ENCODE measurements at regions not wholly inside any gene's neighbourhood (a gene's known extent, or its start where the extent isn't known, plus 50 kb on each side); places are given as distances from the start of the nearest gene placed in this dataset.

DNA sequence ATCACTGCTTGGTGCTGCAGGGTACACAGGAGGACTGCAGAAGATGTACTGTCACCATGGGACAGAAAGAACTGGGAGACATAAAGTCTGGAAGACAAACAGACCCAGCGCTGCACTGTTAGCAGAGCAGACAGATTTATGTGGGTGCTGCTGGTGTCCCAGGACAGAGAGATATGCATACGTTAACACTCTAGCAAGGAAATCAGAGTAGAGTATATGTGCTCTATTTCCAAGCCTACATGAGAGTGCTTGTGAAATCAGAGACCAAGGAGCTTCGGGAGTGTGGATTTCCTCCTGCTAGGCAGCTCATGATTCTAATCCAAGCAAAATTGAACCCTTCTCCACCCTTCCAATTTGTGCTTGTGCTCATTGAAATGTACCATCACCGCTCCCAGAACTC is 416.5 kb downstream of the VRK1 start:
- Mint-ChIP-seq H3K27me3 (ENCODE audit: low read depth) (no peaks in the 10 kb centered on the region), H3K4me3 (no peak overlapping the region), H3K27ac (no peak overlapping the region), H3K4me1 (peaks cover 22% of the 10 kb centered on the region), H3K9me3 (no peaks in the 10 kb centered on the region), H3K36me3 (no peaks in the 10 kb centered on the region)
- ATAC-seq = no peak
- no peak for TF ChIP-seq ZNF138 (CRISPR knock-in tag; conservative IDR thresholded peaks at IDR 0.05)
- TF ChIP-seq, protein P1, sequence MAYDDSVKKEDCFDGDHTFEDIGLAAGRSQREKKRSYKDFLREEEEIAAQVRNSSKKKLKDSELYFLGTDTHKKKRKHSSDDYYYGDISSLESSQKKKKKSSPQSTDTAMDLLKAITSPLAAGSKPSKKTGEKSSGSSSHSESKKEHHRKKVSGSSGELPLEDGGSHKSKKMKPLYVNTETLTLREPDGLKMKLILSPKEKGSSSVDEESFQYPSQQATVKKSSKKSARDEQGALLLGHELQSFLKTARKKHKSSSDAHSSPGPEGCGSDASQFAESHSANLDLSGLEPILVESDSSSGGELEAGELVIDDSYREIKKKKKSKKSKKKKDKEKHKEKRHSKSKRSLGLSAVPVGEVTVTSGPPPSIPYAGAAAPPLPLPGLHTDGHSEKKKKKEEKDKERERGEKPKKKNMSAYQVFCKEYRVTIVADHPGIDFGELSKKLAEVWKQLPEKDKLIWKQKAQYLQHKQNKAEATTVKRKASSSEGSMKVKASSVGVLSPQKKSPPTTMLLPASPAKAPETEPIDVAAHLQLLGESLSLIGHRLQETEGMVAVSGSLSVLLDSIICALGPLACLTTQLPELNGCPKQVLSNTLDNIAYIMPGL (CRISPR knock-in tag; IDR thresholded peaks at IDR 0.05) = no peak
- TF ChIP-seq EMX1 (CRISPR knock-in tag; IDR thresholded peaks at IDR 0.05) = no peak
- TF ChIP-seq, protein P2, sequence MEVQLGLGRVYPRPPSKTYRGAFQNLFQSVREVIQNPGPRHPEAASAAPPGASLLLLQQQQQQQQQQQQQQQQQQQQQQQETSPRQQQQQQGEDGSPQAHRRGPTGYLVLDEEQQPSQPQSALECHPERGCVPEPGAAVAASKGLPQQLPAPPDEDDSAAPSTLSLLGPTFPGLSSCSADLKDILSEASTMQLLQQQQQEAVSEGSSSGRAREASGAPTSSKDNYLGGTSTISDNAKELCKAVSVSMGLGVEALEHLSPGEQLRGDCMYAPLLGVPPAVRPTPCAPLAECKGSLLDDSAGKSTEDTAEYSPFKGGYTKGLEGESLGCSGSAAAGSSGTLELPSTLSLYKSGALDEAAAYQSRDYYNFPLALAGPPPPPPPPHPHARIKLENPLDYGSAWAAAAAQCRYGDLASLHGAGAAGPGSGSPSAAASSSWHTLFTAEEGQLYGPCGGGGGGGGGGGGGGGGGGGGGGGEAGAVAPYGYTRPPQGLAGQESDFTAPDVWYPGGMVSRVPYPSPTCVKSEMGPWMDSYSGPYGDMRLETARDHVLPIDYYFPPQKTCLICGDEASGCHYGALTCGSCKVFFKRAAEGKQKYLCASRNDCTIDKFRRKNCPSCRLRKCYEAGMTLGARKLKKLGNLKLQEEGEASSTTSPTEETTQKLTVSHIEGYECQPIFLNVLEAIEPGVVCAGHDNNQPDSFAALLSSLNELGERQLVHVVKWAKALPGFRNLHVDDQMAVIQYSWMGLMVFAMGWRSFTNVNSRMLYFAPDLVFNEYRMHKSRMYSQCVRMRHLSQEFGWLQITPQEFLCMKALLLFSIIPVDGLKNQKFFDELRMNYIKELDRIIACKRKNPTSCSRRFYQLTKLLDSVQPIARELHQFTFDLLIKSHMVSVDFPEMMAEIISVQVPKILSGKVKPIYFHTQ (CRISPR knock-in tag; IDR thresholded peaks at IDR 0.05) = no peak
- TF ChIP-seq, protein P3, sequence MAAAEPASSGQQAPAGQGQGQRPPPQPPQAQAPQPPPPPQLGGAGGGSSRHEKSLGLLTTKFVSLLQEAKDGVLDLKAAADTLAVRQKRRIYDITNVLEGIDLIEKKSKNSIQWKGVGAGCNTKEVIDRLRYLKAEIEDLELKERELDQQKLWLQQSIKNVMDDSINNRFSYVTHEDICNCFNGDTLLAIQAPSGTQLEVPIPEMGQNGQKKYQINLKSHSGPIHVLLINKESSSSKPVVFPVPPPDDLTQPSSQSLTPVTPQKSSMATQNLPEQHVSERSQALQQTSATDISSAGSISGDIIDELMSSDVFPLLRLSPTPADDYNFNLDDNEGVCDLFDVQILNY (CRISPR knock-in tag; IDR thresholded peaks at IDR 0.05) = no peak
- no peak for TF ChIP-seq ZNF219 (CRISPR knock-in tag; IDR thresholded peaks at IDR 0.05; ENCODE audit: borderline replicate concordance)
- no peak for TF ChIP-seq JUN (CRISPR knock-in tag; IDR thresholded peaks at IDR 0.05)
- TF ChIP-seq NR1H2 (CRISPR knock-in tag; IDR thresholded peaks at IDR 0.05) = no peak
- TF ChIP-seq TEAD1 (CRISPR knock-in tag; IDR thresholded peaks at IDR 0.05) = no peak
- TF ChIP-seq CREM (CRISPR knock-in tag; IDR thresholded peaks at IDR 0.05) = no peak
- no peak for TF ChIP-seq CBFB (CRISPR knock-in tag; IDR thresholded peaks at IDR 0.05; ENCODE audit: low read depth)
- no peak for TF ChIP-seq IRF2 (CRISPR knock-in tag; IDR thresholded peaks at IDR 0.05; ENCODE audit: borderline replicate concordance, low read depth)
- TF ChIP-seq CREB1 (CRISPR knock-in tag; IDR thresholded peaks at IDR 0.05) = no peak
- no peak for TF ChIP-seq GRHL2 (CRISPR knock-in tag; IDR thresholded peaks at IDR 0.05; ENCODE audit: insufficient replicate concordance, severe bottlenecking)
- CTCF ChIA-PET = no interaction called here
- POLR2A ChIA-PET = no interaction called here
- no peak for DNase-seq (ENCODE audit: low spot score)

DNA sequence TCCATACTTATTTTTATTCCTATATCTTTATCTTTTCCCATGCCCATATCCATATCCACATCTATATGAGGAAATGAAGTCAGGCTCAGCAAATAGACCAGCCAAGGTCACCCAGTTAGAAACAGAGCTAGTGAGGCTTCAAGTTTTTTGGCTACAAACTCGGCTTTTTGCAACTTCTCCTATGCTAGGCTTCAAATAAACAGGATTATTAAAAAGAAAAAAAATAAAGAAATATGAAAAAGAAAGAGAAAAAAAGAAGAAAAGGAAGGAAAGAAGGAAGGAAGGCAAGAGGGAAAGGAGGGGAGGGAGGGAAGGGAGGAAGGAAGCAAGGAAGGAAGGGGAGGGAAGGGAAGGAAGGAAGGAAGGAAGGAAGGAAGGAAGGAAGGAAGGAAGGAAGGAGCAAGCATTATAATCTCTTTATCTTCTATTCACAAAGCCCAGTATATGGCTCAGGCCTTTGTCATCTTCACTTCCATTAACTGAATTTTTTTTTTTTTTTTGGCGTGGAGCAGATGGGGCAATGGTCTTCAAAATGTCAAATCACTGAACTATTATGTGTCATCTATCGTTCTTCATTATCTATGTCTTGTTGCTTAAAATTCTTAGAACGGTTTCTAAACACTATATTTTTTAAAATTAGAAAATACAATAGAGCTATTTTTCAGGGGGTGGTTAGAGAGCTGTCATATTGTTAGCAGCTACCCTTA is 418.2 kb downstream of the VRK1 start:
- DNase-seq (ENCODE audit: low spot score) (no peak), ATAC-seq (no peak)
- no peak overlapping the region for H3K4me3 Mint-ChIP-seq
- TF ChIP-seq ZNF416 (CRISPR knock-in tag; IDR thresholded peaks at IDR 0.05) = no peak
- TF ChIP-seq ATF6 (CRISPR knock-in tag; IDR thresholded peaks at IDR 0.05) = no peak
- no peak for TF ChIP-seq RORB (CRISPR knock-in tag; IDR thresholded peaks at IDR 0.05)
- TF ChIP-seq, protein P4, sequence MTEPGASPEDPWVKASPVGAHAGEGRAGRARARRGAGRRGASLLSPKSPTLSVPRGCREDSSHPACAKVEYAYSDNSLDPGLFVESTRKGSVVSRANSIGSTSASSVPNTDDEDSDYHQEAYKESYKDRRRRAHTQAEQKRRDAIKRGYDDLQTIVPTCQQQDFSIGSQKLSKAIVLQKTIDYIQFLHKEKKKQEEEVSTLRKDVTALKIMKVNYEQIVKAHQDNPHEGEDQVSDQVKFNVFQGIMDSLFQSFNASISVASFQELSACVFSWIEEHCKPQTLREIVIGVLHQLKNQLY (CRISPR knock-in tag; IDR thresholded peaks at IDR 0.05) = no peak
- no peak for TF ChIP-seq ZBTB43 (CRISPR knock-in tag; IDR thresholded peaks at IDR 0.05)
- no peak for TF ChIP-seq ZNF138 (CRISPR knock-in tag; conservative IDR thresholded peaks at IDR 0.05)
- no peak for TF ChIP-seq JAZF1 (CRISPR knock-in tag; IDR thresholded peaks at IDR 0.05)
- TF ChIP-seq EMX1 (CRISPR knock-in tag; IDR thresholded peaks at IDR 0.05) = no peak
- TF ChIP-seq GRHL2 (CRISPR knock-in tag; IDR thresholded peaks at IDR 0.05; ENCODE audit: insufficient replicate concordance, severe bottlenecking) = no peak
- TF ChIP-seq NFE2L1 (CRISPR knock-in tag; IDR thresholded peaks at IDR 0.05) = no peak
- TF ChIP-seq, protein P3 (CRISPR knock-in tag; IDR thresholded peaks at IDR 0.05) = no peak
- H3K4me1 Mint-ChIP-seq = peaks cover 31% of the 10 kb centered on the region
- H3K36me3 Mint-ChIP-seq = no peaks in the 10 kb centered on the region
- no peak overlapping the region for H3K27ac Mint-ChIP-seq
- H3K27me3 Mint-ChIP-seq (ENCODE audit: low read depth) = peaks cover 9% of the 10 kb centered on the region
- CTCF ChIA-PET = interaction anchor here (1.1 kb wide), 1 partner anchor 30 kb away, joined by 3 read pairs; no protein-coding TSS in a partner anchor
- no peaks in the 10 kb centered on the region for H3K9me3 Mint-ChIP-seq
- POLR2A ChIA-PET = no interaction called here

Measured in WTC11 (cell line).